ENCODE measurements at regions not wholly inside any gene's neighbourhood (a gene's known extent, or its start where the extent isn't known, plus 50 kb on each side); places are given as distances from the start of the nearest gene placed in this dataset.

- DNase-seq (ENCODE audit: low spot score) (no peak), ATAC-seq (ENCODE audit: low read depth) (no peak)
- H3K27ac ChIP-seq (ENCODE audit: poor library complexity, severe bottlenecking) = no peak overlapping the region
- no peak overlapping the region for H3K4me3 ChIP-seq (ENCODE audit: severe bottlenecking)
- H3K9me3 ChIP-seq (ENCODE audit: severe bottlenecking) = no peaks in the 10 kb centered on the region
- H3K4me1 ChIP-seq (ENCODE audit: insufficient read depth, poor library complexity, severe bottlenecking) = no peaks in the 10 kb centered on the region
- H3K36me3 ChIP-seq (ENCODE audit: low read depth) = no peaks in the 10 kb centered on the region
- H3K27me3 ChIP-seq (ENCODE audit: insufficient read depth, poor library complexity, severe bottlenecking) = no peaks in the 10 kb centered on the region
- no peak for TF ChIP-seq CTCF (IDR thresholded peaks at IDR 0.05; ENCODE audit: poor library complexity, severe bottlenecking)
Observed at GRCh38 chr5:20158006-20158405, 170.0 kb upstream of the CDH18 start.

- Histone ChIP-seq H3K27me3 (ENCODE audit: insufficient read depth, poor library complexity, severe bottlenecking) (no peaks in the 10 kb centered on the region), H3K36me3 (ENCODE audit: low read depth) (no peaks in the 10 kb centered on the region), H3K4me3 (ENCODE audit: severe bottlenecking) (no peak overlapping the region), H3K9me3 (ENCODE audit: severe bottlenecking) (no peaks in the 10 kb centered on the region), H3K4me1 (ENCODE audit: insufficient read depth, poor library complexity, severe bottlenecking) (no peaks in the 10 kb centered on the region), H3K27ac (ENCODE audit: poor library complexity, severe bottlenecking) (no peak overlapping the region)
- no peak for TF ChIP-seq CTCF (IDR thresholded peaks at IDR 0.05; ENCODE audit: poor library complexity, severe bottlenecking)
- ATAC-seq (ENCODE audit: low read depth) (no peak), DNase-seq (ENCODE audit: low spot score) (no peak)
Observed at GRCh38 chr5:20157089-20157488, 169.1 kb upstream of the CDH18 start.

GRCh38 chr5:20145240-20145639 is 157.2 kb upstream of the CDH18 start:
- peaks cover 5% of the 10 kb centered on the region for H3K4me1 ChIP-seq (ENCODE audit: insufficient read depth, poor library complexity, severe bottlenecking)
- H3K9me3 ChIP-seq (ENCODE audit: severe bottlenecking) = no peaks in the 10 kb centered on the region
- H3K27me3 ChIP-seq (ENCODE audit: insufficient read depth, poor library complexity, severe bottlenecking) = no peaks in the 10 kb centered on the region
- TF ChIP-seq CTCF (IDR thresholded peaks at IDR 0.05; ENCODE audit: poor library complexity, severe bottlenecking) = no peak
- no peak overlapping the region for H3K27ac ChIP-seq (ENCODE audit: poor library complexity, severe bottlenecking)
- no peak overlapping the region for H3K4me3 ChIP-seq (ENCODE audit: severe bottlenecking)
- no peaks in the 10 kb centered on the region for H3K36me3 ChIP-seq (ENCODE audit: low read depth)
- ATAC-seq (ENCODE audit: low read depth) (no peak), DNase-seq (ENCODE audit: low spot score) (no peak)

GRCh38 chr5:20129501-20129900 is 141.5 kb upstream of the CDH18 start:
- no peaks in the 10 kb centered on the region for H3K4me1 ChIP-seq (ENCODE audit: insufficient read depth, poor library complexity, severe bottlenecking)
- no peak overlapping the region for H3K27ac ChIP-seq (ENCODE audit: poor library complexity, severe bottlenecking)
- ATAC-seq (ENCODE audit: low read depth) = no peak
- no peak for DNase-seq (ENCODE audit: low spot score)
- H3K27me3 ChIP-seq (ENCODE audit: insufficient read depth, poor library complexity, severe bottlenecking) = no peaks in the 10 kb centered on the region
- H3K4me3 ChIP-seq (ENCODE audit: severe bottlenecking) = no peak overlapping the region
- no peaks in the 10 kb centered on the region for H3K36me3 ChIP-seq (ENCODE audit: low read depth)
- TF ChIP-seq CTCF (IDR thresholded peaks at IDR 0.05; ENCODE audit: poor library complexity, severe bottlenecking) = no peak
- H3K9me3 ChIP-seq (ENCODE audit: severe bottlenecking) = no peaks in the 10 kb centered on the region

GRCh38 chr5:20128343-20128742 is 140.3 kb upstream of the CDH18 start:
- ATAC-seq (ENCODE audit: low read depth) = no peak
- no peak for DNase-seq (ENCODE audit: low spot score)

More at GRCh38 chr5:20128343-20128742, 140.3 kb upstream of the CDH18 start:
- Histone ChIP-seq H3K27me3 (ENCODE audit: insufficient read depth, poor library complexity, severe bottlenecking) (no peaks in the 10 kb centered on the region), H3K27ac (ENCODE audit: poor library complexity, severe bottlenecking) (no peak overlapping the region), H3K36me3 (ENCODE audit: low read depth) (no peaks in the 10 kb centered on the region), H3K4me3 (ENCODE audit: severe bottlenecking) (no peak overlapping the region), H3K4me1 (ENCODE audit: insufficient read depth, poor library complexity, severe bottlenecking) (no peaks in the 10 kb centered on the region), H3K9me3 (ENCODE audit: severe bottlenecking) (no peaks in the 10 kb centered on the region)
- TF ChIP-seq CTCF (IDR thresholded peaks at IDR 0.05; ENCODE audit: poor library complexity, severe bottlenecking) = no peak
